Lower leg skin (tissue), 4 donors: ENCODE measurements at regions not wholly inside any gene's neighbourhood (a gene's known extent, or its start where the extent isn't known, plus 50 kb on each side); places are given as distances from the start of the nearest gene placed in this dataset.
"Not testable (repeated sequence)": the region's sequence is repeated elsewhere in the genome, so short reads cannot be mapped to it uniquely, and the experiment has no call there.

Experiments used
- DNase-seq, 2 donors: peaks; one replicate each; pipeline ENCODE4 v3.0.0-alpha.2; 2019; ENCODE audit warnings: low spot score in 2 of 2
- H3K4me3 ChIP-seq: fragments of 200-600 bp; sonication (generic); 2 replicates; pipeline ENCODE4 v1.5.1; 2017; ENCODE audit warnings: mild to moderate bottlenecking, low read depth; ENCODE audit not compliant: poor library complexity, severe bottlenecking
- CTCF ChIP-seq, 3 donors: fragments of 450-650 bp; IDR thresholded peaks; one replicate each; pipeline ENCODE4 v1.5.1; 2016; ENCODE audit warnings: antibody characterized with exemption in 3 of 3, mild to moderate bottlenecking in 3 of 3, moderate library complexity in 2 of 3
- POLR2A ChIP-seq, 2 donors: fragments of 450-650 bp; IDR thresholded peaks; one replicate each; pipeline ENCODE4 v1.6.1; 2016 to 2017; ENCODE audit warnings: antibody characterized with exemption in 2 of 2, mild to moderate bottlenecking in 1 of 2, moderate library complexity in 1 of 2
- WGBS, 2 donors: methylation state at CpG; one replicate each; pipeline ENCODE4 v1.1.5; 2018; 5-methylcytosine and 5-hydroxymethylcytosine counted together
- intact Hi-C: fragments of 100-400 bp; cut with DNase I; formaldehyde crosslinking; loops from one replicate; pipeline ENCODE4 v1.15.0; 2023; ENCODE audit warnings: low total_unique reads

- no peak overlapping the region for H3K4me3 ChIP-seq
- 84 to 85% methylated on average over 2 of the region's 2 CpGs for WGBS, 2 donors
- no peak for DNase-seq
- TF ChIP-seq CTCF (IDR thresholded peaks at IDR 0.05), result no peak
- no peak for TF ChIP-seq POLR2A (IDR thresholded peaks at IDR 0.05)
- intact Hi-C loops, result no loop called here
Observed at GRCh38 chr22:34842630-34843029, 223.3 kb upstream of the ISX start.

- 38 to 50% methylated on average over 1 of the region's 1 CpG for WGBS, 2 donors
- H3K4me3 ChIP-seq, DNase-seq, intact Hi-C loops: not testable (repeated sequence)
Observed at GRCh38 chr22:34843743-34844142, 222.2 kb upstream of the ISX start.

- intact Hi-C loops, result no loop called here
- no peak for DNase-seq
- no peak overlapping the region for H3K4me3 ChIP-seq
- TF ChIP-seq POLR2A (IDR thresholded peaks at IDR 0.05) (no peak), CTCF (IDR thresholded peaks at IDR 0.05) (no peak)
- 81 to 85% methylated on average over 2 of the region's 2 CpGs for whole genome bisulfite sequencing, 2 donors
Observed at GRCh38 chr22:34845391-34845790, 220.6 kb upstream of the ISX start.

GRCh38 chr22:34847072-34847471, 218.9 kb upstream of the ISX start:
- no peak overlapping the region for H3K4me3 ChIP-seq
- no peak for TF ChIP-seq CTCF (IDR thresholded peaks at IDR 0.05)
- TF ChIP-seq POLR2A (IDR thresholded peaks at IDR 0.05), result no peak
- WGBS, 2 donors, result 10 to 19% methylated on average over 1 of the region's 1 CpG
- DNase-seq, result no peak
- intact Hi-C loops, result no loop called here

- WGBS, 2 donors, result 77 to 80% methylated on average over 4 of the region's 4 CpGs
- intact Hi-C loops, result no loop called here
- DNase-seq, result no peak
- TF ChIP-seq POLR2A (IDR thresholded peaks at IDR 0.05), result no peak
- TF ChIP-seq CTCF (IDR thresholded peaks at IDR 0.05), result no peak
- no peak overlapping the region for H3K4me3 ChIP-seq
Observed at GRCh38 chr22:34849965-34850364, 216.0 kb upstream of the ISX start.

- WGBS, 2 donors, result 45 to 60% methylated on average over 4 of the region's 4 CpGs
- intact Hi-C loops, result no loop called here
- DNase-seq, result peak in 1 of 2 donors; percentile 2
- no peak for TF ChIP-seq POLR2A (IDR thresholded peaks at IDR 0.05)
- no peak for TF ChIP-seq CTCF (IDR thresholded peaks at IDR 0.05)
- H3K4me3 ChIP-seq, result no peak overlapping the region
Observed at GRCh38 chr22:34851918-34852662, 213.9 kb upstream of the ISX start.
